Gastrocnemius medialis (tissue), 4 donors: ENCODE measurements at regions not wholly inside any gene's neighbourhood (a gene's known extent, or its start where the extent isn't known, plus 50 kb on each side); places are given as distances from the start of the nearest gene placed in this dataset.
"Not testable (repeated sequence)": the region's sequence is repeated elsewhere in the genome, so short reads cannot be mapped to it uniquely, and the experiment has no call there.

Experiments
- CTCF ChIP-seq, 5 experiments: fragments of 450-650 bp in 3 of 5; fragments of 200-600 bp in 2 of 5; sonication (generic) in 2 of 5; IDR thresholded peaks in 4 of 5; conservative IDR thresholded peaks in 1 of 5; 1 replicate in 4 of 5; 2 replicates in 1 of 5; pipeline ENCODE4 v1.5.1; 2016 to 2019; ENCODE audit warnings: antibody characterized with exemption in 5 of 5, mild to moderate bottlenecking in 3 of 5, moderate library complexity in 3 of 5
- POLR2A ChIP-seq, 2 donors: fragments of 450-650 bp; IDR thresholded peaks; one replicate each; pipeline ENCODE4 v1.6.1; 2017; ENCODE audit warnings: antibody characterized with exemption in 2 of 2, mild to moderate bottlenecking in 2 of 2, moderate library complexity in 2 of 2

GRCh38 chr12:32023861-32024260 is 64.6 kb downstream of the RESF1 start:
- TF ChIP-seq CTCF (IDR thresholded peaks at IDR 0.05 in 4 of 5, conservative IDR thresholded peaks at IDR 0.05 in 1 of 5); POLR2A (IDR thresholded peaks at IDR 0.05): not testable (repeated sequence)
